GM23338 (cell line): ENCODE measurements at regions not wholly inside any gene's neighbourhood (a gene's known extent, or its start where the extent isn't known, plus 50 kb on each side); places are given as distances from the start of the nearest gene placed in this dataset.

ENCODE experiments used
- ATAC-seq: fragments of 200-7000 bp; cut with Tn5 transposase; 3 replicates; pipeline ENCODE4 v1.9.1; 2020
- DNase-seq: peaks from one replicate; pipeline ENCODE4 v3.0.0-alpha.2; 2015; ENCODE audit warnings: low spot score
- H2AFZ ChIP-seq: fragments of 200-600 bp; sonication (generic); 2 replicates; pipeline ENCODE4 v1.8.0; 2016; ENCODE audit warnings: antibody characterized with exemption, mild to moderate bottlenecking, moderate library complexity
- H3F3A ChIP-seq: fragments of 200-600 bp; sonication (generic); replicated peaks from 2 replicates; pipeline ENCODE4 v1.8.0; 2017; ENCODE audit warnings: antibody characterized with exemption, mixed run types, low read depth
- H3K27ac ChIP-seq: fragments of 200-600 bp; sonication (generic); 2 replicates; pipeline ENCODE4 v1.6.1; 2016; ENCODE audit warnings: low read depth
- H3K27me3 ChIP-seq: fragments of 200-600 bp; sonication (generic); 2 replicates; pipeline ENCODE4 v1.8.0; 2016; ENCODE audit warnings: mild to moderate bottlenecking, mixed run types, moderate library complexity; ENCODE audit not compliant: insufficient read depth
- H3K36me3 ChIP-seq: fragments of 200-600 bp; sonication (generic); 2 replicates; pipeline ENCODE4 v1.8.0; 2016; ENCODE audit warnings: mild to moderate bottlenecking; ENCODE audit not compliant: insufficient read depth
- H3K4me1 ChIP-seq: fragments of 200-600 bp; sonication (generic); 2 replicates; pipeline ENCODE4 v1.8.0; 2016; ENCODE audit warnings: mild to moderate bottlenecking, moderate library complexity; ENCODE audit not compliant: insufficient read depth
- H3K4me2 ChIP-seq: fragments of 200-600 bp; sonication (generic); 2 replicates; pipeline ENCODE4 v1.7.1; 2017; ENCODE audit warnings: mixed run types
- H3K4me3 ChIP-seq: fragments of 200-600 bp; sonication (generic); 2 replicates; pipeline ENCODE4 v1.6.1; 2016; ENCODE audit warnings: mixed run types
- H3K79me2 ChIP-seq: fragments of 200-600 bp; sonication (generic); replicated peaks from 2 replicates; pipeline ENCODE4 v1.8.0; 2017; ENCODE audit warnings: mild to moderate bottlenecking; ENCODE audit not compliant: insufficient read depth
- H3K9me2 ChIP-seq: fragments of 200-600 bp; sonication (generic); 2 replicates; pipeline ENCODE4 v1.8.0; 2017; ENCODE audit not compliant: insufficient read depth
- H4K20me1 ChIP-seq: fragments of 200-600 bp; sonication (generic); replicated peaks from 2 replicates; pipeline ENCODE4 v1.8.0; 2017; ENCODE audit warnings: mild to moderate bottlenecking; ENCODE audit not compliant: insufficient read depth
- H3K27ac Mint-ChIP-seq: 2 replicates; pipeline ENCODE4 v1.8.0; 2020; ENCODE audit warnings: inconsistent platforms, mild to moderate bottlenecking, moderate library complexity, mixed read lengths
- H3K27me3 Mint-ChIP-seq: 3 replicates; pipeline ENCODE4 v1.8.0; 2022; ENCODE audit warnings: low read depth, mild to moderate bottlenecking, moderate library complexity, mixed read lengths, inconsistent platforms; ENCODE audit not compliant: insufficient read depth, poor library complexity
- H3K36me3 Mint-ChIP-seq: 3 replicates; pipeline ENCODE4 v1.8.0; 2021; ENCODE audit warnings: low read depth, mild to moderate bottlenecking, inconsistent platforms, moderate library complexity, mixed read lengths
- H3K4me1 Mint-ChIP-seq: 3 replicates; pipeline ENCODE4 v1.8.0; 2020; ENCODE audit warnings: mild to moderate bottlenecking, inconsistent platforms, mixed read lengths
- H3K4me3 Mint-ChIP-seq: 3 replicates; pipeline ENCODE4 v1.8.0; 2021; ENCODE audit warnings: moderate library complexity, mild to moderate bottlenecking, inconsistent platforms, mixed read lengths
- H3K9me3 Mint-ChIP-seq: 3 replicates; pipeline ENCODE4 v1.8.0; 2020; ENCODE audit warnings: moderate library complexity, mild to moderate bottlenecking, inconsistent platforms, mixed read lengths
- EZH2 ChIP-seq: fragments of 200-600 bp; sonication (generic); IDR thresholded peaks from one replicate; pipeline ENCODE4 v1.8.0; 2017; ENCODE audit warnings: antibody characterized with exemption, mild to moderate bottlenecking, low read depth; ENCODE audit not compliant: unreplicated experiment
- NANOG ChIP-seq: IDR thresholded peaks from 2 replicates; pipeline ENCODE4 v1.6.1; 2016; ENCODE audit warnings: antibody characterized with exemption, borderline replicate concordance
- POLR2AphosphoS5 ChIP-seq: IDR thresholded peaks from 2 replicates; pipeline ENCODE4 v1.6.1; 2016; ENCODE audit warnings: antibody characterized with exemption, low read depth
- REST ChIP-seq: IDR thresholded peaks from one replicate; pipeline ENCODE4 v1.6.1; 2018; ENCODE audit warnings: antibody characterized with exemption; ENCODE audit not compliant: unreplicated experiment
- ZNF331 ChIP-seq: fragments of 250-450 bp; sonication (Bioruptor Pico); IDR thresholded peaks from 2 replicates; pipeline ENCODE4 v1.5.0; 2020; ENCODE audit warnings: low read depth, mild to moderate bottlenecking, moderate library complexity
- TF ChIP-seq, protein P1 (sequence below): fragments of 250-450 bp; sonication (Bioruptor Pico); IDR thresholded peaks from 2 replicates; pipeline ENCODE4 v1.5.0; 2020; ENCODE audit warnings: mild to moderate bottlenecking, moderate library complexity

- TF ChIP-seq, protein P1, sequence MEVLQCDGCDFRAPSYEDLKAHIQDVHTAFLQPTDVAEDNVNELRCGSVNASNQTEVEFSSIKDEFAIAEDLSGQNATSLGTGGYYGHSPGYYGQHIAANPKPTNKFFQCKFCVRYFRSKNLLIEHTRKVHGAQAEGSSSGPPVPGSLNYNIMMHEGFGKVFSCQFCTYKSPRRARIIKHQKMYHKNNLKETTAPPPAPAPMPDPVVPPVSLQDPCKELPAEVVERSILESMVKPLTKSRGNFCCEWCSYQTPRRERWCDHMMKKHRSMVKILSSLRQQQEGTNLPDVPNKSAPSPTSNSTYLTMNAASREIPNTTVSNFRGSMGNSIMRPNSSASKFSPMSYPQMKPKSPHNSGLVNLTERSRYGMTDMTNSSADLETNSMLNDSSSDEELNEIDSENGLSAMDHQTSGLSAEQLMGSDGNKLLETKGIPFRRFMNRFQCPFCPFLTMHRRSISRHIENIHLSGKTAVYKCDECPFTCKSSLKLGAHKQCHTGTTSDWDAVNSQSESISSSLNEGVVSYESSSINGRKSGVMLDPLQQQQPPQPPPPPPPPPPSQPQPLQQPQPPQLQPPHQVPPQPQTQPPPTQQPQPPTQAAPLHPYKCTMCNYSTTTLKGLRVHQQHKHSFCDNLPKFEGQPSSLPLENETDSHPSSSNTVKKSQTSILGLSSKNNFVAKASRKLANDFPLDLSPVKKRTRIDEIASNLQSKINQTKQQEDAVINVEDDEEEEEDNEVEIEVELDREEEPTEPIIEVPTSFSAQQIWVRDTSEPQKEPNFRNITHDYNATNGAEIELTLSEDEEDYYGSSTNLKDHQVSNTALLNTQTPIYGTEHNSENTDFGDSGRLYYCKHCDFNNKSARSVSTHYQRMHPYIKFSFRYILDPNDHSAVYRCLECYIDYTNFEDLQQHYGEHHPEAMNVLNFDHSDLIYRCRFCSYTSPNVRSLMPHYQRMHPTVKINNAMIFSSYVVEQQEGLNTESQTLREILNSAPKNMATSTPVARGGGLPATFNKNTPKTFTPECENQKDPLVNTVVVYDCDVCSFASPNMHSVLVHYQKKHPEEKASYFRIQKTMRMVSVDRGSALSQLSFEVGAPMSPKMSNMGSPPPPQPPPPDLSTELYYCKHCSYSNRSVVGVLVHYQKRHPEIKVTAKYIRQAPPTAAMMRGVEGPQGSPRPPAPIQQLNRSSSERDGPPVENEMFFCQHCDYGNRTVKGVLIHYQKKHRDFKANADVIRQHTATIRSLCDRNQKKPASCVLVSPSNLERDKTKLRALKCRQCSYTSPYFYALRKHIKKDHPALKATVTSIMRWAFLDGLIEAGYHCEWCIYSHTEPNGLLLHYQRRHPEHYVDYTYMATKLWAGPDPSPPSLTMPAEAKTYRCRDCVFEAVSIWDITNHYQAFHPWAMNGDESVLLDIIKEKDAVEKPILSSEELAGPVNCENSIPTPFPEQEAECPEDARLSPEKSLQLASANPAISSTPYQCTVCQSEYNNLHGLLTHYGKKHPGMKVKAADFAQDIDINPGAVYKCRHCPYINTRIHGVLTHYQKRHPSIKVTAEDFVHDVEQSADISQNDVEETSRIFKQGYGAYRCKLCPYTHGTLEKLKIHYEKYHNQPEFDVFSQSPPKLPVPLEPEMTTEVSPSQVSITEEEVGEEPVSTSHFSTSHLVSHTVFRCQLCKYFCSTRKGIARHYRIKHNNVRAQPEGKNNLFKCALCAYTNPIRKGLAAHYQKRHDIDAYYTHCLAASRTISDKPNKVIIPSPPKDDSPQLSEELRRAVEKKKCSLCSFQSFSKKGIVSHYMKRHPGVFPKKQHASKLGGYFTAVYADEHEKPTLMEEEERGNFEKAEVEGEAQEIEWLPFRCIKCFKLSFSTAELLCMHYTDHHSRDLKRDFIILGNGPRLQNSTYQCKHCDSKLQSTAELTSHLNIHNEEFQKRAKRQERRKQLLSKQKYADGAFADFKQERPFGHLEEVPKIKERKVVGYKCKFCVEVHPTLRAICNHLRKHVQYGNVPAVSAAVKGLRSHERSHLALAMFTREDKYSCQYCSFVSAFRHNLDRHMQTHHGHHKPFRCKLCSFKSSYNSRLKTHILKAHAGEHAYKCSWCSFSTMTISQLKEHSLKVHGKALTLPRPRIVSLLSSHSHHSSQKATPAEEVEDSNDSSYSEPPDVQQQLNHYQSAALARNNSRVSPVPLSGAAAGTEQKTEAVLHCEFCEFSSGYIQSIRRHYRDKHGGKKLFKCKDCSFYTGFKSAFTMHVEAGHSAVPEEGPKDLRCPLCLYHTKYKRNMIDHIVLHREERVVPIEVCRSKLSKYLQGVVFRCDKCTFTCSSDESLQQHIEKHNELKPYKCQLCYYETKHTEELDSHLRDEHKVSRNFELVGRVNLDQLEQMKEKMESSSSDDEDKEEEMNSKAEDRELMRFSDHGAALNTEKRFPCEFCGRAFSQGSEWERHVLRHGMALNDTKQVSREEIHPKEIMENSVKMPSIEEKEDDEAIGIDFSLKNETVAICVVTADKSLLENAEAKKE (CRISPR knock-in tag): no peak
- TF ChIP-seq POLR2AphosphoS5 (no peak), EZH2 (no peak), ZNF331 (CRISPR knock-in tag) (no peak)
Observed at GRCh38 chr12:91954326-91954725, 191.3 kb downstream of the BTG1 start (continued).

DNA sequence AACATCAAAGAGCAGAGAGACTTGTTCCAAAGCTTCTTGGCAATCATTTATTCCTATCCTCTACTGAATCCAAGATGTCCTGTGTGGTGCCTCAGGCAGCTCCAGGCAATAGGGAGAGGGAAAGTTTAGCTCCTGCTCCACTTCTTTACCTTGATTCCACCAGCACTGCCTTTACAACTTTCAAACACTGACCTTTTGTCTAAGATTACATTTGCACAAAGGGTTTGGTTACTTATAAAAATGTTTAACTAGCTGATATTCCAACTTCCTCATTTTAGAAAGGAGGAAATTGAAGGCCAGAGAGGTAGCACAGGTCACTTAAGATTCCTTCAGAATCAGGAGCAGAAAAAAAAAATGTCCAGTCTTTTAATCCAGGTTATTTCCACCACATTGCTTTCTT is 192.7 kb downstream of the BTG1 start:
- no peak overlapping the region for H3K27ac Mint-ChIP-seq
- no peak overlapping the region for H3K27ac ChIP-seq
- no peaks in the 10 kb centered on the region for H3K4me1 ChIP-seq
- H3K36me3 ChIP-seq: no peaks in the 10 kb centered on the region
- no peak overlapping the region for H3K4me2 ChIP-seq
- ATAC-seq (no peak), DNase-seq (no peak)
- no peaks in the 10 kb centered on the region for H3K9me2 ChIP-seq
- H3F3A ChIP-seq: no peaks in the 10 kb centered on the region
- H3K79me2 ChIP-seq: no peaks in the 10 kb centered on the region
- H4K20me1 ChIP-seq: no peaks in the 10 kb centered on the region
- no peaks in the 10 kb centered on the region for H3K9me3 Mint-ChIP-seq
- no peaks in the 10 kb centered on the region for H3K4me1 Mint-ChIP-seq
- H3K4me3 Mint-ChIP-seq: no peak overlapping the region
- no peak overlapping the region for H3K4me3 ChIP-seq
- no peaks in the 10 kb centered on the region for H3K27me3 ChIP-seq
- H3K27me3 Mint-ChIP-seq: no peaks in the 10 kb centered on the region
- H3K36me3 Mint-ChIP-seq: no peaks in the 10 kb centered on the region
- no peak overlapping the region for H2AFZ ChIP-seq
- TF ChIP-seq REST: no peak
- TF ChIP-seq, protein P1 (CRISPR knock-in tag): no peak
- no peak for TF ChIP-seq ZNF331 (CRISPR knock-in tag)
- no peak for TF ChIP-seq NANOG
